ENCODE measurements at regions not wholly inside any gene's neighbourhood (a gene's known extent, or its start where the extent isn't known, plus 50 kb on each side); places are given as distances from the start of the nearest gene placed in this dataset.
"Not testable (repeated sequence)": the region's sequence is repeated elsewhere in the genome, so short reads cannot be mapped to it uniquely, and the experiment has no call there.

GRCh38 chr13:51169303-51170127, 52.7 kb upstream of the FAM124A start:
- TF ChIP-seq CTCF (conservative IDR thresholded peaks at IDR 0.05; ENCODE audit: low read depth, low read length); EZH2 (IDR thresholded peaks at IDR 0.05; ENCODE audit: borderline replicate concordance, low read depth, low read length, poor library complexity, severe bottlenecking): not testable (repeated sequence)

Data from A673 (cell line).